SK-N-SH (cell line): ENCODE measurements at regions not wholly inside any gene's neighbourhood (a gene's known extent, or its start where the extent isn't known, plus 50 kb on each side); places are given as distances from the start of the nearest gene placed in this dataset.

ENCODE experiments used
- CTCF ChIA-PET: fragments of 300-600, 350-600 bp; formaldehyde crosslinking; extraction: SDS; loops from one replicate; lab custom pipeline; 2021; lab: Yijun Ruan, JAX
- POLR2A ChIA-PET: fragments of 350-600 bp; sonication (Branson Sonifier 250); formaldehyde crosslinking; extraction: SDS; loops from one replicate; lab custom pipeline; 2020; ENCODE audit warnings: antibody characterized with exemption, inconsistent platforms; lab: Yijun Ruan, JAX
- DNase-seq: peaks from one replicate; pipeline ENCODE4 v3.0.0; 2012
- H2AFZ ChIP-seq: fragments of 200-600 bp; sonication (generic); 2 replicates; pipeline ENCODE4 v1.8.1; 2016; ENCODE audit warnings: antibody characterized with exemption, mild to moderate bottlenecking, low read depth
- H3F3A ChIP-seq: fragments of 200-600 bp; sonication (generic); replicated peaks from 2 replicates; pipeline ENCODE3; 2016; ENCODE audit warnings: antibody characterized with exemption, mild to moderate bottlenecking; ENCODE audit not compliant: insufficient read depth
- H3K27ac ChIP-seq, 2 experiments: fragments of 200-500 bp in 1 of 2; fragments of 200-600 bp in 1 of 2; sonication (Bioruptor generic) in 1 of 2; sonication (generic), shearing (Covaris generic) in 1 of 2; 2 replicates each; pipeline versions ENCODE4 v1.5.1 to v1.6.1; 2014 to 2016; ENCODE audit warnings: low read depth in 2 of 2, inconsistent platforms in 1 of 2, low read length in 1 of 2, mild to moderate bottlenecking in 1 of 2, mixed read lengths in 1 of 2
- H3K27me3 ChIP-seq: fragments of 200-600 bp; sonication (generic), shearing (Covaris generic); 2 replicates; pipeline ENCODE4 v1.6.1; 2016; ENCODE audit warnings: mixed run types; ENCODE audit not compliant: insufficient read depth
- H3K36me3 ChIP-seq, 2 experiments: fragments of 200-500 bp in 1 of 2; fragments of 200-600 bp in 1 of 2; sonication (Bioruptor generic) in 1 of 2; sonication (generic) in 1 of 2; replicated peaks in 1 of 2; 2 replicates each; pipeline versions ENCODE3 to v1.5.1; 2014 to 2016; ENCODE audit warnings: low read length in 1 of 2, mild to moderate bottlenecking in 1 of 2; ENCODE audit not compliant: insufficient read depth in 2 of 2, control insufficient read depth in 1 of 2
- H3K4me1 ChIP-seq, 2 experiments: fragments of 200-500 bp in 1 of 2; fragments of 200-600 bp in 1 of 2; sonication (Bioruptor generic) in 1 of 2; sonication (generic), shearing (Covaris generic) in 1 of 2; 2 replicates each; pipeline versions ENCODE4 v1.5.1 to v1.6.1; 2014 to 2016; ENCODE audit warnings: low read depth in 1 of 2, low read length in 1 of 2, mixed run types in 1 of 2; ENCODE audit not compliant: insufficient read depth in 2 of 2, control insufficient read depth in 1 of 2
- H3K4me2 ChIP-seq: fragments of 200-600 bp; sonication (generic), shearing (Covaris generic); 2 replicates; pipeline ENCODE4 v1.6.1; 2017; ENCODE audit warnings: mixed run types
- H3K4me3 ChIP-seq, 2 experiments: fragments of 200-500 bp in 1 of 2; fragments of 200-600 bp in 1 of 2; sonication (Bioruptor generic) in 1 of 2; sonication (generic), shearing (Covaris generic) in 1 of 2; 2 replicates each; pipeline versions ENCODE4 v1.5.1 to v1.8.1; 2014 to 2016; ENCODE audit warnings: low read depth in 2 of 2, inconsistent platforms in 1 of 2, low read length in 1 of 2, mild to moderate bottlenecking in 1 of 2, mixed read lengths in 1 of 2, moderate library complexity in 1 of 2
- H3K79me2 ChIP-seq: fragments of 200-600 bp; sonication (generic); 2 replicates; pipeline ENCODE4 v1.8.1; 2017; ENCODE audit warnings: mild to moderate bottlenecking; ENCODE audit not compliant: insufficient read depth
- H3K9ac ChIP-seq: fragments of 200-600 bp; sonication (generic); 2 replicates; pipeline ENCODE4 v1.6.1; 2017; ENCODE audit warnings: mixed run types
- H3K9me2 ChIP-seq: fragments of 200-600 bp; sonication (generic); 2 replicates; pipeline ENCODE4 v1.6.1; 2017; ENCODE audit warnings: mixed run types
- H3K9me3 ChIP-seq: fragments of 200-600 bp; sonication (generic); 2 replicates; pipeline ENCODE4 v1.6.1; 2017; ENCODE audit warnings: mixed run types, mild to moderate bottlenecking, moderate library complexity
- H4K20me1 ChIP-seq: fragments of 200-600 bp; sonication (generic); 2 replicates; pipeline ENCODE4 v1.6.1; 2017; ENCODE audit warnings: mild to moderate bottlenecking, mixed run types; ENCODE audit not compliant: insufficient read depth
- CTCF ChIP-seq: fragments of 200-600 bp; sonication (generic); IDR thresholded peaks from 2 replicates; pipeline ENCODE4 v1.6.1; 2017; ENCODE audit warnings: antibody characterized with exemption, mild to moderate bottlenecking, moderate library complexity
- EZH2phosphoT487 ChIP-seq: fragments of 200-600 bp; sonication (generic); IDR thresholded peaks from 2 replicates; pipeline ENCODE4 v1.6.1; 2017; ENCODE audit warnings: low read depth, mixed run types, mild to moderate bottlenecking, antibody characterized with exemption, moderate library complexity, borderline replicate concordance
- FOSL2 ChIP-seq: IDR thresholded peaks from 2 replicates; pipeline ENCODE4 v1.4.0; 2012; ENCODE audit warnings: low read depth, mild to moderate bottlenecking, moderate library complexity, borderline replicate concordance
- FOXJ3 ChIP-seq: sonication (generic); formaldehyde crosslinking; IDR thresholded peaks from 2 replicates; pipeline ENCODE4 v1.5.1; 2020; ENCODE audit warnings: mild to moderate bottlenecking, missing genetic modification reagents
- GABPA ChIP-seq: IDR thresholded peaks from 2 replicates; pipeline ENCODE4 v1.4.0; 2012; ENCODE audit warnings: low read depth, mild to moderate bottlenecking
- MAX ChIP-seq: IDR thresholded peaks from 2 replicates; pipeline ENCODE4 v1.4.0; 2012; ENCODE audit warnings: low read depth
- MXI1 ChIP-seq: IDR thresholded peaks from 2 replicates; pipeline ENCODE4 v1.6.1; 2012; ENCODE audit warnings: mild to moderate bottlenecking, low read depth, low read length, improper control_type of control experiment
- NFIC ChIP-seq: IDR thresholded peaks from 2 replicates; pipeline ENCODE4 v1.4.0; 2012; ENCODE audit warnings: borderline replicate concordance
- RCOR1 ChIP-seq: fragments of 150-350 bp; IDR thresholded peaks from 2 replicates; pipeline ENCODE4 v1.6.1; 2017; ENCODE audit warnings: antibody characterized with exemption, low read length
- REST ChIP-seq: IDR thresholded peaks from 2 replicates; pipeline ENCODE4 v1.6.1; 2012; ENCODE audit warnings: mild to moderate bottlenecking, low read depth, low read length, moderate library complexity
- RFX5 ChIP-seq: IDR thresholded peaks from 2 replicates; pipeline ENCODE4 v1.6.1; 2012; ENCODE audit warnings: mild to moderate bottlenecking, improper control_type of control experiment, low read length
- RXRA ChIP-seq: IDR thresholded peaks from 2 replicates; pipeline ENCODE4 v1.4.0; 2012; ENCODE audit warnings: low read depth, mild to moderate bottlenecking, borderline replicate concordance
- SIN3A ChIP-seq: IDR thresholded peaks from 2 replicates; pipeline ENCODE4 v1.6.1; 2012; ENCODE audit warnings: low read depth, mild to moderate bottlenecking, low read length, moderate library complexity, borderline replicate concordance
- SMC3 ChIP-seq: IDR thresholded peaks from 2 replicates; pipeline ENCODE4 v1.6.1; 2012; ENCODE audit warnings: low read depth, low read length, improper control_type of control experiment
- TAF1 ChIP-seq: IDR thresholded peaks from 2 replicates; pipeline ENCODE4 v1.6.1; 2012; ENCODE audit warnings: low read depth, mild to moderate bottlenecking, low read length, moderate library complexity, borderline replicate concordance
- TCF12 ChIP-seq: IDR thresholded peaks from 2 replicates; pipeline ENCODE4 v1.4.0; 2012

GRCh38 chr1:107003972-107004371, 52.5 kb upstream of the PRMT6 start:
- no peaks in the 10 kb centered on the region for H3K9me3 ChIP-seq
- no peak for DNase-seq
- H3K79me2 ChIP-seq, result no peaks in the 10 kb centered on the region
- H2AFZ ChIP-seq, result no peak overlapping the region
- H3K9me2 ChIP-seq, result no peaks in the 10 kb centered on the region
- H3K27ac ChIP-seq, result no peak overlapping the region
- no peaks in the 10 kb centered on the region for H3K4me1 ChIP-seq
- H4K20me1 ChIP-seq, result no peaks in the 10 kb centered on the region
- H3K27me3 ChIP-seq, result no peaks in the 10 kb centered on the region; the same call in 1 of the 2 replicates
- H3K36me3 ChIP-seq, result no peaks in the 10 kb centered on the region
- TF ChIP-seq GABPA (no peak), RXRA (no peak), FOXJ3 (no peak), NFIC (no peak), EZH2phosphoT487 (no peak), RCOR1 (no peak), MXI1 (no peak), SIN3A (no peak), TAF1 (no peak), FOSL2 (no peak), CTCF (no peak), MAX (no peak), REST (no peak), SMC3 (no peak), TCF12 (no peak), RFX5 (no peak)
- H3K9ac ChIP-seq, result no peak overlapping the region
- no peaks in the 10 kb centered on the region for H3F3A ChIP-seq
- ChIA-PET POLR2A (no interaction called here), CTCF (no interaction called here)
- no peak overlapping the region for H3K4me3 ChIP-seq
- H3K4me2 ChIP-seq, result no peak overlapping the region
